Adrenal gland (tissue), 5 donors: ENCODE measurements at regions not wholly inside any gene's neighbourhood (a gene's known extent, or its start where the extent isn't known, plus 50 kb on each side); places are given as distances from the start of the nearest gene placed in this dataset.

Experiments
- POLR2A ChIP-seq, 2 donors: fragments of 450-650 bp; IDR thresholded peaks; one replicate each; pipeline ENCODE4 v1.6.1; 2017; ENCODE audit warnings: antibody characterized with exemption in 2 of 2, mild to moderate bottlenecking in 2 of 2, moderate library complexity in 1 of 2
- TF ChIP-seq, protein P1 (sequence below), 6 experiments: fragments of 450-650 bp in 4 of 6; fragments of 200-600 bp in 2 of 6; sonication (generic) in 1 of 6; IDR thresholded peaks; 1 replicate in 5 of 6; 2 replicates in 1 of 6; pipeline versions ENCODE4 v1.5.1 to v1.8.0; 2016 to 2021; ENCODE audit warnings: antibody characterized with exemption in 6 of 6, mild to moderate bottlenecking in 2 of 6, moderate library complexity in 1 of 6
- donor health status: DM: no; HTN: no; CAD: no.

DNA sequence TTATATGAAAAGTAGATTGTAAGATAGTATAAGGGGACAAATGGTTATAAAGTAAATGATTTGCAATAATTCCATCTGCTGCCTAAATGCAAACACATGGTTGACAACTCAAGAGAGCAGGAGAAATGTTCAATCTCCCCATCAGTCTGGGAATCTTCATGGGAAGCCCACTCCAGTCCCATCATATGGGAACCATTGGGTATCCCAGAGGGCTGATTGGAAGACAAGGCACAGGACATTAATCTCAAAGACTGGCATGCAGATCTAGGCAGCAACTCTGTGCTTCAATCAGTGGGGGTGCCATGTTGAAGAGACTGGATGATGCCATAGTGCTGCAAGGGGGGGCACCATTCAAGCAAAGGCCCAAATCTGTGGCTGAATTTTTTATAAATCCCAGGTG lies 193.1 kb upstream of the PDE4D start:
- TF ChIP-seq, protein P1, sequence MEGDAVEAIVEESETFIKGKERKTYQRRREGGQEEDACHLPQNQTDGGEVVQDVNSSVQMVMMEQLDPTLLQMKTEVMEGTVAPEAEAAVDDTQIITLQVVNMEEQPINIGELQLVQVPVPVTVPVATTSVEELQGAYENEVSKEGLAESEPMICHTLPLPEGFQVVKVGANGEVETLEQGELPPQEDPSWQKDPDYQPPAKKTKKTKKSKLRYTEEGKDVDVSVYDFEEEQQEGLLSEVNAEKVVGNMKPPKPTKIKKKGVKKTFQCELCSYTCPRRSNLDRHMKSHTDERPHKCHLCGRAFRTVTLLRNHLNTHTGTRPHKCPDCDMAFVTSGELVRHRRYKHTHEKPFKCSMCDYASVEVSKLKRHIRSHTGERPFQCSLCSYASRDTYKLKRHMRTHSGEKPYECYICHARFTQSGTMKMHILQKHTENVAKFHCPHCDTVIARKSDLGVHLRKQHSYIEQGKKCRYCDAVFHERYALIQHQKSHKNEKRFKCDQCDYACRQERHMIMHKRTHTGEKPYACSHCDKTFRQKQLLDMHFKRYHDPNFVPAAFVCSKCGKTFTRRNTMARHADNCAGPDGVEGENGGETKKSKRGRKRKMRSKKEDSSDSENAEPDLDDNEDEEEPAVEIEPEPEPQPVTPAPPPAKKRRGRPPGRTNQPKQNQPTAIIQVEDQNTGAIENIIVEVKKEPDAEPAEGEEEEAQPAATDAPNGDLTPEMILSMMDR (IDR thresholded peaks at IDR 0.05) = no peak
- TF ChIP-seq POLR2A (IDR thresholded peaks at IDR 0.05) = no peak
